ENCODE measurements at regions not wholly inside any gene's neighbourhood (a gene's known extent, or its start where the extent isn't known, plus 50 kb on each side); places are given as distances from the start of the nearest gene placed in this dataset.
"Not testable (repeated sequence)": the region's sequence is repeated elsewhere in the genome, so short reads cannot be mapped to it uniquely, and the experiment has no call there.

DNA sequence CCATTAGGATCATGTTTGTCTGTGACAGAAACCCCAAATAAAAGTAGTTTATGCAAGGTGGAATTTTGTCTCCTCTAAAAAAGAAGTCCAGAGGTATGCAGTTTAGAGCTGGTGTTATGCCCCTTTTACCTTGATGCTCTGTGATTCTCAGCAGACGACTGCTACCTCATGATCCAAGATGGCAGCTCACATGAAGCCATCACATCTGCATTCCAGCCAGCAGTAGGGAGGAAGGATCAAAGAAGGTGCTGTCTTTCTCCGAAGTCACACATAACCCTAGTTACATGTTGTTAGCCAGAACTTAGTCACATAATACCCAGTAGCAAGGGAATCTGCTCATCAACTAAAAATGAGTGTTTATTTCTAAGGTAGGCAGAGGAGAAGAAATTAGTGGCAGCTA is 135.7 kb upstream of the HS3ST2 start:
- DNase-seq (ENCODE audit: low read depth, low spot score), result no peak

DNA sequence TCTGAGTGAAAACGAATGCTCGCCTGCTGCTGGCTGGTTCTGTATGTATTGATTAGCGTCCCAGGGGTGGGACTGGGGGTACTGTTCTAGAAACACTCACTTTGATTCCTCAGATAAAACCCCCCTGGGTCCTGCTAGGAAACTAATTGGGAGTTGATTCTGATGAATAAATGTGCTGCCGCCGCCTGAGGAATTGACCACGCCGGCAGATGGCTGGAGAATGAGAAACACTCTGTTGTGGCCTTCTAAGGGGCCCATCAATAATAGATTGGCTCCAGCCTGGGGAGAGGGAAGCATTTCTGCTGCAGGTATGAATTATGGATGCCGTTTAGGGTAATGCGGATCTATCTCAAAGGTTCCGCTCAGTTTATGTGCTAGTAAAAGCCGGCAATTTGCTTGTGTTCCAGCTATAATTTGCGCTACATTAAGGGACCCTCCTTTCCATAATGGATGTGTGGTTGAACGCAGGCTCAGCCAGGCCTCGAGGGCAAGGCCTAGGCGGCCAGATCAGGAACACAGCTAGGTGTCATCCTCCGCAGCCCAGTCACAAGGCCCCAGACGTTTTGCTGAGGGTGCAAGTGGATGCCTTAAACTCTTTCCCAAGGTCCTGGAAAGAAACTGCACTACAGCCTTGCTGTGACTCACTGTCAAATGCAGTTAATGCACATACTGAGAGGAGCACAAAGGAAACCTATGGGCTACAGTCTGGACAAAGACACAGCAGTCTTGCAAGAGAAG is 132.2 kb upstream of the HS3ST2 start:
- DNase-seq (ENCODE audit: low read depth, low spot score), result no peak

DNA sequence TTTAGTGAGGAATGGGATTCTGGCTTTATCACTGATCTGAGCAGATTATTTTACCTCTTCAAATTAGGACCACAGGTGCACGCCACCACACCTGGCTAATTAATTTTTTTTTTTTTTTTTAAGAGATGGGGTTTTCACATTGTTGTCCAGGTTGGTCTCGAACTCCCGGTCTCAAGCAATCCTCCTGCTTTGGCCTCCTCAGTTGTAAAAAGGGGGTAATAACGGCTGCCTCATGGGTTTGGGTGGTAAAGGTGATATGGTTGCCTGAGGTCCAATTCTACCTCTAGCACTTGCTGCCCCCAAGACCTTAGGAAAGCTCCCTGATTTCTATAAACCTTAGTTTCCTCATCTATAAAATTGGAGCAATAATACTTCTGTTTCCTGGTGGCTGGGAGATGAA is 130.7 kb upstream of the HS3ST2 start:
- no peak for DNase-seq (ENCODE audit: low read depth, low spot score)

DNA sequence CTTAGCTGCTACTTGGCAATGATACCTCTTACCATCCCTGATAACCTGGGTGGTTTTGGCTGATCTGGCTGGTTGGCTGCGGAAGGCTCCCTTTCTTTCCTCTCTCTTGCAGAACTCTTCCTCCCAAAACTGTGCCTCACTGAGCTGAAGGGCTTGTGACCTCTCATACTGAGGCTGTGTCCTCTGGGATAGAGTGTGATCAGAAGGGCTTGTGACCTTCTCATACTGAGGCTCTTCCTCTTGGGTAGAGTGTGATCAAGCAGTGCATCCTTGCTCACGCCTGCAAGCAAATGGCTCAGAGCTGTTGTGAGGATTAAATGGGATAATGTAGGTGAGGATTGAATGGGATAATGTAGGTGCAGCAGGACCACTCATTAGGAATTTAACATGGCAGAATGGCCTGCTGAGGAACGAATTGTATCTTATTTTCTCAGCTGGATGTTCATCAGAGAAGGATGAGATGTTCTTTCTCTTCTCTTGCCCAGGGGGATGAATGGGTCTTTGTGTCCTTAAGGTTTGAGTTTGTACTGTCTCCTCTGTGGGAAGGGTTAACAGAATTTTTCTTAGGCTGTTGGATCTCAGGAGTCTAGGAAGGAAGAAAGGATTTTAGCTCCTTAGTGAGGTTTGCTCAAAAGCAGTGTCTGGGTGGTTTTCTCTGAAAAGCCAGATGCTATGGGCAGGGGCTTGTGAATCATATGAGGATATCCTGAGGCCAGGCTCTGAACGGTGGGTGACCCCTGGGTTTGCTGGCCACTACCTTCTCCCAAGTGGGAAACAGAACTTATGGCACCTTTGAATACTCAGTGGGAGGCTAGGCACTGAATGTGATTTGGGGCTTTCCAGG is 130.0 kb upstream of the HS3ST2 start:
- DNase-seq (ENCODE audit: low read depth, low spot score), result no peak

DNA sequence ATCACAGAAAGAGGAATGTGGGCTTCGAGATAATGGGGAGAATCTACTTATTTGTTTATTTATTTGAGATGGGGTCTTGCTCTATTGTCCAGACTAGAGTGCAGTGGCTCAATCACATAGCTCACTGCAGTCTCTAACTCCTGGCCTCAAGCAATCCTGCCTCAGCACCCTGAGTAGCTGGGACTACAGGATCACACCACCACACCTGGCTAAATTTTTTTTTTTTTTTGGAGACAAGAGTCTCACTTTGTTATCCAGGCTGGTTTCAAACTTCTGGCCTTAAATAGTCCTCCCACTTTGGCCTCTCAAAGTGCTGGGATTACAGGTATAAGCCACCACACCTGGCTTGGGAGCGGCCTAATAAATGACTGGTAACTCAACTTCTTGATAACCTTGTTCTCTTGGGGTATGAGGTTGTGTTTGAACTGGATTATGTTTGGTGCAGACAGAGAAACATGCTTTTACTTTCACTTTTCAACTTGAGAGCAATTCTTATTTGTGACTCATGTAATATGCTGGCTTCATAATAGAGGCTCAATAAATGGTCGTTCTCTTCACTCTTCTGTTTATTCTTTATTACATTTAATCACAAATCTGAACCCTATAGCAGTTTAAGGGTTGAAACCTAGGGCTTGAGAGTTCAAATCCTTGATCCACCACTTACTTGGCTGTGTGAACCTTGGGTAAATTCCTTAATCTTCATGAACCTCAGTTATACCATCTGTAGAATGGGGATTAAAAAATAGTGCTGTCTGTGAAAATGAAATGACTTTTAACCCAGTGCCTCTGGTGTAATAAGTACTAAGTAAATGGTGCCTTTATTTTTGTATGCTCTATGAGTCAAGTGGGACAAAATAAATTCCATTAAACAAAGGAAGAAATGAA is 129.1 kb upstream of the HS3ST2 start:
- no peak for DNase-seq (ENCODE audit: low read depth, low spot score)

DNA sequence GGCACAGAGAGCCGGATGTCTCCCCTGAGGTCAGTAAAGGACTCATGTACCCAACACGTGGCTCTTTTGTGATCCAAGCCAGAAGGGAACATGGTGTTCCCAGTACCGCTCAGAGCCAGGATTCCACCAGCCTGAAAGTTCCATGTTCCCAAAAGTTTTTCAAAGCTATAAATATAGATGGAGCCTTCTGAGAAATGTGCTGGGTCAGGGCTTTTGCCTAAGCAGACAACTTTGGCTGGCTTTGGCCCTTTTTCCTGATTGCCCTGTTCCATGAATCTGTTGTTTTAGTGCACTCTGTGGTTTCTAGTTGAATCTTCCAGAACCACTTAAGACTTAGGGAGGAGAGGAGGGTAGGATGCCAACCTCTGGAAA is 128.5 kb upstream of the HS3ST2 start:
- no peak for DNase-seq (ENCODE audit: low read depth, low spot score)

DNA sequence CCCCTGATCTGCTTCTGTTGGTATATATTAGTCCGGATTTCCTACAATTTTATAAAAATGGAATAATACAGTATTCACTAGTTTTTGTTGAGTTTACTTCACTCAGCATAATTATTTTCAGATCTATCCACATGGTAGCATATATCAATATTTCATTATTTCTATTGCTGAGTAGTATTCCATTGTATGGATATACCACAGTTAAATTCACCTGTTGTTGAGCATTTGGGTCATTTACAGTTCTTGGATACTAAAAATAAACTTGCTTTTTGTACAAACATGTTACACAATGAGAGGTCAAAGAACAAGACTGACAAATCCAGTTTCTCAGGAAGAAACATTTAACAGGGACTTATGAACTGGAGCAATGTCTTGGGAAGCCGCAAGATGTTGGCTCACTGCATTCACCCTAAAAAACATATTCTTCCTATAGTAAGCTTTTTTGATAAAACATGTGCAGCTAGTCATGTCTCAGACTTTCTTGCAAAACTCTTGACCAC is 126.9 kb upstream of the HS3ST2 start:
- no peak for DNase-seq (ENCODE audit: low read depth, low spot score)

DNA sequence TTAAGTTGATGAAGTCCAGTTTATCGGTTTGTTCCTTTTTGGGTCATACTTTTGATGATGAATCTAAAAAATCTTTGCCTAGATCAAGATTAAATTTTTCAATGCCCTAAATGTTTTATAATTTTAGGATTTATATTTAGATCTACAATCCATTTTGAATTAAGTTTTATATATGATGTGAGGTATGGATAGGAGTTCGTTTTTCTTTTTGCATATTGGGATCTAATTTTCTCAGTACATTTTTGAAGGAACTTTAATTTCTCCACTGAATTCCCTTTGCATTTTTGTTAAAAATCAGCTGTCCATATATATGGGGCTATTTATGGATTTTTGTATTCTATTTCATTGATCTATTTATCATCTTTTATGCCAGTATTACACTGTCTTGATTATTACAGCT is 125.5 kb upstream of the HS3ST2 start:
- no peak for DNase-seq (ENCODE audit: low read depth, low spot score)

DNA sequence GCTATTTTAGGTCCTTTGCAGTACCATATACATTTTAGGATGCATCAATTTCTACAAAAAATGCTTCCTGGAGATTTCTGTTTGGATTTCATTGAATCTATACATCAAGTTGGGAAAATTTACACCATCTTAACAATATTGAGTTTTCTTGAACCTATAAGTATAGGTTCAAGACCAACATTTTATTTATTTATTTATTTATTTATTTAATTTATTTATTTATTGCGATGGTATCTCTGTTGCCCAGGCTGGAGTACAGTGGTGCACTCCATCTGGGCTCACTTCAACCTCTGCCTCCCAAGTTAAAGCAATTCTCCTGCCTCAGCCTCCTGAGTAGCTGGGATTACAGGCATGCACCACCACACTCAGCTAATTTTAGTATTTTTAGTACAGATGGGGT is 125.0 kb upstream of the HS3ST2 start:
- DNase-seq (ENCODE audit: low read depth, low spot score), result no peak

DNA sequence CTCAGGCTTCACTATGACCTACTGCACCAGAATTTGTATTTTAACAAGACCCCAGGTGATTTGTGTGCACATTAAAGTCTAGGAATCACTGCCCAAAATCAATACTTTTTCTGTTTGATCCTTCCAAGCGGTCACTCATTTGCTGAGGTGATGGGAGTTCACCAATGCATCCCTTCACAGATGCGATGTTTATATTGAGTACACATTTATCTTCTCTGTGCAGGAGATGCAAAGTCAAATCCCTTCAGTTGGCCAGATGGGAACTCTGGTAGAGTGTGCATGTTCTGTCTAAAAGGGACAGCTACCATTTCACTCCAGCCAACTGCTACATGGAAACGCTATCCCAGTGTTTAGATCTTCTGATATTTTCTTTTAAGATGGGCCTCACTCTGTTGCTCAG is 122.6 kb upstream of the HS3ST2 start:
- no peak for DNase-seq (ENCODE audit: low read depth, low spot score)

DNA sequence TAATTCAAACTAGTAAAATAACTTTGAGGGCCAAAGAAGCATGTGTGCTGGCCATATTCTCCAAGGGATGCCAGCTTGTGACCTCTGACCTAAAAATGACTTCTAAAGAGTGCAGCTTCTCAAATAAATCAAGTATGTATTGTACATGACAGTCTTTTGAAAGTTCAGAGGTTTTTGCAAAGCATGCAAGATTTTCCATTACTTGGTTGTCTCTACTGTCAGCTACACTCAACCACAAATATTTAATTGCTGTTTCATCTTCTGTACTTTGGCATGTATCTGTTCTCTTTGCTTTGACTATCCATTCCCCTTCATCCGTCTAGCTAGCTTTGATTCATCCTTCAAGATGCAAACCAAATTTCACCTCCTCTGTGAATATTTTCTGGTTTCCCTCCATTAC is 121.9 kb upstream of the HS3ST2 start:
- no peak for DNase-seq (ENCODE audit: low read depth, low spot score)

DNA sequence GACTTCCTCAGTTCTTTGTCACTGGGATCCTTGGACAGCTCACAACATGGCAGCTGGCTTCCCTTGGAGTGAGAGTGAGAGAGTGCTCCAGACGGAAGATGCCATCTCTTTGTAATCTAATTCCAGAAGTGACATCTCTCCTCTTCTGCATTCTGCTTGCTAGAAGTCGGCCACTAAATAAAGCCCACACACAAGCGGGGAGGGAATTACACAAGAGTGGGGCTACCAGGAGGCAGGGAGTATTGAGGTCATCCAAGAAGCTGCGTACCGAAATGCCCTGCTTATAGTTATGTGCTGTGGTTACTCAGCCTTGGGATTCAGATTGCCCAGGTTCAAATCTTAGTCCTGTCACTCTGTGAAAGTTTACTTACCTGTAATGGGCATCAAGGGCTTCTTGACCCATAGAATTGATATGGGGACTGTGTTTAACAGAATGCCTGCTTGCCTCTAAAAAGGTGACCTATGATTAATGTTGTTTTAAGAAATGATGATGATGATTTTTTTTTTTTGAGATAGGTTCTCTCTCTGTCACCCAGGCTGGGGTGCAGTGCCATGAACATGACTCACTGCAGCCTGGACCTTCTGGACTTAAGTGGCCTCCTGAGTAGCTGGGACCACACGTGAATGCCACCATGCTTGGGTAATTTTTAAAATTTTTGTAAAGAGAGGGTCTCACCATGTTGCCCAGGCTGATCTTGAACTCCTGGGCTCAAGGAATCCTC is 120.9 kb upstream of the HS3ST2 start:
- DNase-seq (ENCODE audit: low read depth, low spot score), result no peak

DNA sequence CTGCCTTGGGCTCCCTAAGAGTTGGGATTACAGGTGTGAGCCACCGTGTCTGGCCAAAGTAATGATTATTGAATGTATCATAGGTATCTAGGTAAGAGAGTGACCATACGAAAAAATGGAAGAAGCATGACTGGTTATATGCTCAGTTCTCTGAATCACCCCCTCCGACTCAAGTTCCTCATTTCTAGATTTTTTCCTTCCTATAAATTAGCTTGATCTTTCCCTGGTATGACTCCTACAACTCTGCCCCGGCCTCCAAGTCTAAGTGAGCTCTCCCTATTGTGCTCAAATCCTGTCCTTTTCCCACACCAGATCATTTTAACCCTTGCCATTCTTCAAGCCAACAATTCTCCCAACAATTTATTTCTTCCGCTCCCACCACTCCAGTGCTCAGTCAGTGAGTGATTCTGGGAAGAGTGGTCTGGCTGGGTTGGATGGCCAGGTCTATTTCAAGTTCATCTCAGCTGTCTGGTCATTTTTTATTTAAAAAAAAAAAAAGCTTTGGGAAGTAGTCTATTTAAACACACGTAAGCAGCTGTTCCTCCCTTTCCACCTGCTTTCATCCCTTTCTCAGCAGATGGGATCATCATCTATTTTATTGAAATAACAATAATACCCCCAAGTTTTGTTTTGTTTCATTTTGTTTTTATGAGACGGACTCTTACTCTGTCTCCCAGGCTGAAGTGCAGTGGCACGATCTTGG is 120.2 kb upstream of the HS3ST2 start:
- no peak for DNase-seq (ENCODE audit: low read depth, low spot score)

DNA sequence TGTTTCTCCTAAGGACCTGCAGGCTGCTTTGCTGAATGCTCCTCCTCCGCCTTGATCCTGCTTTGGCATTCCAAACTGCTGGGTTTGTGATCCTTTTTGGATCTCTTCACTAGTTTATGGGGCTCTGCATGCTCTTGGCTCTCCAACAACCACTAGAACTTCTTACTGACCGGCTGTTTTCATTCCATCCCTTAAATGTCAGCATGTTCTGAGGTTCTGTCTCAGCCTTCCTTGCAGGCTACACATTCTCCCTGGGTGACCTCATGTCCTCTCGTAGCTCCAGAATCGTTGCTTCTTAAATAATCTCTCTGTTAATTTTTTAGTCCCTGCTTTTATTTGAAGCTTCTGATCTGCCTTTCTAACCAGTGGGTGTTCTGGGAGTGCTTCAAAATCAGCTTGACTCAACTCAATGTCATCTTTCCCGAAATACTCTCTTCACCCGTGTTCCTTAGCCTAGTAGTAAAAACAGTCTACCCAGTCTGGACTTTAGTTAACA is 119.0 kb upstream of the HS3ST2 start:
- no peak for DNase-seq (ENCODE audit: low read depth, low spot score)

DNA sequence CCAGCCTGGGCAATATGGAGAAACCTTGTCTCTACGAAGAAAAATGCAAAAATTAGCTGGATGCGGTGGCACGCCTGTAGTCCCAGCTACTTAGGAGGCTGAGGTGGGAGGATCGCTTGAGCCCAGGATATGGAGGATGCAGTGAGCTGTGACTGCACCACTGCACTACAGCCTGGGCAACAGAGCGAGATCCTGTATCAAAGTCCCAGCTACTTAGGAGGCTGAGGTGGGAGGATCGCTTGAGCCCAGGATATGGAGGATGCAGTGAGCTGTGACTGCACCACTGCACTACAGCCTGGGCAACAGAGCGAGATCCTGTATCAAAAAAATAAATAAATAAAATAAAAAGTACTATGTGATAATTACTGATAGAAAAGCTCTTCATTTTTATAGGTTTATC is 118.2 kb upstream of the HS3ST2 start:
- DNase-seq (ENCODE audit: low read depth, low spot score), result not testable (repeated sequence)

DNA sequence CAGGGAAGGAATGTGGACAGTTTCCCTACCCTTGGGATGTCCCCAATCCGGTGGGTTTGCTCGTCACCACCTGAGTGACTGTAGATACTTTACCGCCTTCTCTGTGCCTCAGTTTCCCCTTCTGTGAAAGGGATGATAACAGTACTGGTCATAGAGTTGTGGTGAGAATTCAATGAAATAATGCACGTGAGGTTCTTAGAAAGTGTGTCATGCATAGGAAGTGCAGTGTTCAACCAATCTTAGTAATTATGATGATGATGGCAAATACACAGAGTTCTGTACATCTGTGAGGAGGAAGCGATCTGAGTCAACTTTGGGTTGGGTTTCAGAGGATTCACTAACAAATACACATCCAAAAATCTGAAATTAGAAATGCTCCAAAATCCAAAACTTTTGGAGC is 114.6 kb upstream of the HS3ST2 start:
- no peak for DNase-seq (ENCODE audit: low read depth, low spot score)

DNA sequence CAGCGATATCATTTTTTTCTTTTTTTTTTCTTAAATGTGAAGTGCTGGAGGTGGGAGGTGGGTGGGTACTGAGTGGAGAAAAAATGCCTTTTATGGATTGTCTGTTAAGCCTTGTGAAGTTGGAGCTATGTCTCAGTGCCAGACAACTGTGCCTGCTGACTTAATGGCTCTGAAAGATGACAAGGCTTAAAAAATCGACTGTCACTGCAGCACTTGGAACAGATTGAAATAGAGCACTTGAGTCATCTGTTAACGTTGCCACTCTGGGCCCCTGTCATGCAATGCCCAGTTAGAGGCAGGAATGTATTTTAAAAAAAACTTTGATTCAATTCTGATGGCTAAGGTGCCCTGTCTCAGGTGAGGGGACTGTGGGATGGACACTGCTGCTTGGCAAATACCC is 108.2 kb upstream of the HS3ST2 start:
- DNase-seq (ENCODE audit: low read depth, low spot score), result no peak

DNA sequence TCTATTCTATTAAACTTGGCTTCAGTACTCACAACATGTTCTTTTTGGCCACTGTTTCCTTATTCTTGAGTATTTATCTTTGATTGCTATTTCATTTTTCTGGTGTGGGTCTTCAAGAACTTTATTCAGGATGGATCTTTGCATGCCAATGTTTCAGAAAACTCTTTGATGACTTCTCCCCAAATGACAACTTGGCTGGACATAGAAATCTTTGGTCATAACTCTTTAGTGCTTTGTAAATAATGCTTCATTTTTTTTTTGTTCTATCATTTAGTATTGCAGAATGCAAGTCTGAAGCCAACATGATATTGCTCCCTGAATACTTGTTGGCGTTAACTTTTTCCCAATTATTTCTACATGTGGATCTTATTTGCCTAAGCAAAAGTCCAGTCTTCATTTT is 103.6 kb upstream of the HS3ST2 start:
- no peak for DNase-seq (ENCODE audit: low read depth, low spot score)

DNA sequence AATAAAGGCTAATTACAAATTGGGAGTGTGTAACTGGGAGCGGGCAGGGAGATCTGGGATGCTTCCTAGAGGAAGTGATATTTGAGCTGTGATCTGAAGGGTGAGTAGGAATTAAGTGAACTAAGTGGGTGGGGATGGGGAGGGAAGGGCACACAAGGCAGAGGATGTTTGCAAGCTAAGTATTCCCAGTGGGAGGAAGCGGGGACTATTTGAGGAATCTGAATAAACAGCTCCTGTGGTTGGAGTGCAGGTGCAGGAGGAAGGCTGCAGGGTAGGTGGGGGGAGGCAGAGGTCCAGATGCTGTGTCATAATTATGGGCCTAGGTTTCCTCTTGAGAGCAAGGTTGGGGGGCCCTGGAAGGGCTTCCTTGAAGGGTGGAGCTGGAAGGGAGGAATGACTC is 102.1 kb upstream of the HS3ST2 start:
- DNase-seq (ENCODE audit: low read depth, low spot score), result no peak

DNA sequence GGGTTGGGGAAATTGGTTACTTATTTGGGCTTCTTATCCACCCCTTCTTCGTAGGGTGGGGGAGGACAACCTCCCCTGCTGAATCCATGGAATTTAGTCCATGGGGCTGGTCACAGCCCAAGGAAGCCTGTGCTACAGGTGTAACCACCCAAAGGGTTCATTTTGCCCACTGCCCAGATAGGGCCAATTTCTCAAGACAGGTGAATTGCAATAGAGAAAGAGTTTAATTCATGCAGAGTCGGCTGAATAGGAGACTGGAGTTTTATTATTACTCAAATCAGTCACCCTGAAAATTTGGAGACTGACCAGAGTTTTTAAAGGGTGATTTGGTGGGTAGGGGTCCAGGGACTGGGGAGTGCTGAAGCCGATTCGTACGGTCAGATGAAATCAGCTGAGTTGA is 101.5 kb upstream of the HS3ST2 start:
- DNase-seq (ENCODE audit: low read depth, low spot score), result no peak

DNA sequence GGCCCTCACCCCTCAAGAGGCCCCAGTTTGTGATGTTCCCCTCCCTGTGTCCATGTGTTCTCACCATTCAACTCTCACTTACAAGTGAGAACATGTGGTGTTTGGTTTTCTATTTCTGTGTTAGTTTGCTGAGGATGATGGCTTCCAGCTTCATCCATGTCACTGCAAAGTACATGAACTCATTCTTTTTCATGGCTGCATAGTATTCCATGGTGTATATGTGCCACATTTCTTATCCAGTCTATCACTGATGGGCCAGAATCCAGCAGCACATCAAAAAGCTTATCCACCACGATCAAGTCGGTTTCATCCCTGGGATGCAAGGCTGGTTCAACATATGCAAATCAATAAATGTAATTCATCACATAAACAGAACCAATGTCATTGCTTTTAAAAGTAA is 95.4 kb upstream of the HS3ST2 start:
- not testable (repeated sequence) for DNase-seq (ENCODE audit: low read depth, low spot score)
